ENCODE measurements at regions not wholly inside any gene's neighbourhood (a gene's known extent, or its start where the extent isn't known, plus 50 kb on each side); places are given as distances from the start of the nearest gene placed in this dataset.
"Not testable (repeated sequence)": the region's sequence is repeated elsewhere in the genome, so short reads cannot be mapped to it uniquely, and the experiment has no call there.

- no peak for DNase-seq
Measured at GRCh38 chr3:186452517-186452916, 90.5 kb upstream of the DGKG start.

- DNase-seq: no peak
Measured at GRCh38 chr3:186451371-186451770, 89.3 kb upstream of the DGKG start.

GRCh38 chr3:186444974-186445373, 82.9 kb upstream of the DGKG start:
- no peak for DNase-seq

- no peak for DNase-seq
Measured at GRCh38 chr3:186444288-186444687, 82.3 kb upstream of the DGKG start.

- not testable (repeated sequence) for DNase-seq
Measured at GRCh38 chr3:186442979-186443378, 80.9 kb upstream of the DGKG start.

GRCh38 chr3:186442162-186442561, 80.1 kb upstream of the DGKG start:
- no peak for DNase-seq

- DNase-seq: no peak
Measured at GRCh38 chr3:186440891-186441290, 78.9 kb upstream of the DGKG start.

GRCh38 chr3:186439725-186440124, 77.7 kb upstream of the DGKG start:
- DNase-seq: no peak

- not testable (repeated sequence) for DNase-seq
Measured at GRCh38 chr3:186435332-186435731, 73.3 kb upstream of the DGKG start.

GRCh38 chr3:186432944-186433732, 71.1 kb upstream of the DGKG start:
- DNase-seq: no peak

- DNase-seq: no peak
Measured at GRCh38 chr3:186432189-186432588, 70.2 kb upstream of the DGKG start.

GRCh38 chr3:186427627-186428281, 65.7 kb upstream of the DGKG start:
- DNase-seq: no peak

GRCh38 chr3:186425788-186426730, 64.0 kb upstream of the DGKG start:
- DNase-seq: no peak

- no peak for DNase-seq
Measured at GRCh38 chr3:186421946-186422345, 59.9 kb upstream of the DGKG start.

GRCh38 chr3:186418671-186419145, 56.7 kb upstream of the DGKG start:
- DNase-seq: no peak

- no peak for DNase-seq
Measured at GRCh38 chr3:186417791-186418190, 55.8 kb upstream of the DGKG start.

GRCh38 chr3:186414735-186415419, 52.8 kb upstream of the DGKG start:
- DNase-seq: no peak

GRCh38 chr3:186413615-186414415, 51.8 kb upstream of the DGKG start:
- peak; percentile 58 for DNase-seq

- no peak for DNase-seq
Measured at GRCh38 chr3:186411994-186412393, 50.0 kb upstream of the DGKG start.
